GM12891 (cell line): ENCODE measurements at regions not wholly inside any gene's neighbourhood (a gene's known extent, or its start where the extent isn't known, plus 50 kb on each side); places are given as distances from the start of the nearest gene placed in this dataset.
"Not testable (repeated sequence)": the region's sequence is repeated elsewhere in the genome, so short reads cannot be mapped to it uniquely, and the experiment has no call there.

Experiments
- DNase-seq: peaks from one replicate; pipeline ENCODE4 v3.0.0; 2011; ENCODE audit warnings: low spot score; ENCODE audit not compliant: insufficient read length
- FAIRE-seq: peaks from 2 replicates; lab custom pipeline; 2011; peaks lifted over from hg19 to GRCh38; lab: Jason Lieb, UNC
- PAX5 ChIP-seq: IDR thresholded peaks from 2 replicates; pipeline ENCODE4 v1.6.1; 2011; ENCODE audit warnings: low read length, moderate library complexity, mild to moderate bottlenecking; ENCODE audit not compliant: insufficient read depth, severe bottlenecking
- POLR2A ChIP-seq: IDR thresholded peaks from 2 replicates; pipeline ENCODE4 v1.6.1; 2011; ENCODE audit warnings: low read depth, low read length, control low read depth
- POLR2AphosphoS5 ChIP-seq: IDR thresholded peaks from 2 replicates; pipeline ENCODE4 v1.6.1; 2011; ENCODE audit warnings: low read depth, low read length, control low read depth
- POU2F2 ChIP-seq: IDR thresholded peaks from 2 replicates; pipeline ENCODE4 v1.6.1; 2011; ENCODE audit warnings: low read depth, mild to moderate bottlenecking, control low read depth, low read length, moderate library complexity
- SPI1 ChIP-seq: IDR thresholded peaks from 2 replicates; pipeline ENCODE4 v1.6.1; 2011; ENCODE audit warnings: low read depth, low read length, control low read depth
- TAF1 ChIP-seq: IDR thresholded peaks from 2 replicates; pipeline ENCODE4 v1.6.1; 2011; ENCODE audit warnings: low read depth, low read length, control low read depth

GRCh38 chr21:32844076-32844475 lies 72.5 kb upstream of the PAXBP1 start:
- DNase-seq, result no peak
- TF ChIP-seq POLR2A, result no peak
- TF ChIP-seq POU2F2, result no peak
- no peak for TF ChIP-seq POLR2AphosphoS5
- TF ChIP-seq TAF1, result no peak
- TF ChIP-seq PAX5, result no peak
- TF ChIP-seq SPI1, result no peak
- FAIRE-seq, result no peak

- DNase-seq, result no peak
- no peak for FAIRE-seq
- TF ChIP-seq SPI1, result no peak
- TF ChIP-seq POLR2AphosphoS5, result no peak
- no peak for TF ChIP-seq TAF1
- TF ChIP-seq PAX5, result no peak
- no peak for TF ChIP-seq POLR2A
- TF ChIP-seq POU2F2, result no peak
Measured at GRCh38 chr21:32844653-32845436, 73.3 kb upstream of the PAXBP1 start.

- FAIRE-seq (no peak), DNase-seq (no peak)
- no peak for TF ChIP-seq POLR2AphosphoS5
- TF ChIP-seq PAX5, result no peak
- TF ChIP-seq SPI1, result no peak
- TF ChIP-seq POLR2A, result no peak
- TF ChIP-seq POU2F2, result no peak
- no peak for TF ChIP-seq TAF1
Measured at GRCh38 chr21:32858628-32859027, 87.1 kb upstream of the PAXBP1 start.

GRCh38 chr21:32860399-32860798 lies 88.8 kb upstream of the PAXBP1 start:
- DNase-seq (no peak), FAIRE-seq (no peak)
- TF ChIP-seq POLR2AphosphoS5, result no peak
- TF ChIP-seq POU2F2, result no peak
- no peak for TF ChIP-seq POLR2A
- no peak for TF ChIP-seq TAF1
- no peak for TF ChIP-seq PAX5
- TF ChIP-seq SPI1, result no peak

GRCh38 chr21:32861866-32862265 lies 90.3 kb upstream of the PAXBP1 start:
- no peak for FAIRE-seq
- TF ChIP-seq PAX5 (no peak), POU2F2 (no peak), POLR2AphosphoS5 (no peak), POLR2A (no peak), SPI1 (no peak), TAF1 (no peak)
- DNase-seq, result no peak

- FAIRE-seq, result no peak
- TF ChIP-seq PAX5 (no peak), SPI1 (no peak), TAF1 (no peak), POU2F2 (no peak), POLR2AphosphoS5 (no peak), POLR2A (no peak)
- DNase-seq, result no peak
Measured at GRCh38 chr21:32867597-32867996, 96.0 kb upstream of the PAXBP1 start.

GRCh38 chr21:32868631-32869454 lies 97.3 kb upstream of the PAXBP1 start:
- TF ChIP-seq POLR2A, result no peak
- TF ChIP-seq TAF1, result no peak
- no peak for TF ChIP-seq SPI1
- no peak for TF ChIP-seq POU2F2
- no peak for TF ChIP-seq POLR2AphosphoS5
- TF ChIP-seq PAX5, result no peak
- FAIRE-seq, result no peak

GRCh38 chr21:32869459-32869858 lies 97.9 kb upstream of the PAXBP1 start:
- FAIRE-seq (no peak), DNase-seq (no peak)
- TF ChIP-seq POLR2AphosphoS5 (no peak), PAX5 (no peak), POU2F2 (no peak), SPI1 (no peak), POLR2A (no peak), TAF1 (no peak)

More at GRCh38 chr21:32868631-32869454, 97.3 kb upstream of the PAXBP1 start:
- no peak for DNase-seq

GRCh38 chr21:32876426-32876825 lies 104.9 kb upstream of the PAXBP1 start:
- DNase-seq, result no peak
- FAIRE-seq, result no peak
- no peak for TF ChIP-seq PAX5
- no peak for TF ChIP-seq SPI1
- TF ChIP-seq TAF1, result no peak
- TF ChIP-seq POLR2A, result no peak
- TF ChIP-seq POU2F2, result no peak

- not testable (repeated sequence) for FAIRE-seq, DNase-seq
Measured at GRCh38 chr21:32877888-32878287, 106.3 kb upstream of the PAXBP1 start.

- FAIRE-seq, result no peak
- TF ChIP-seq SPI1, result peak; percentile 42
- no peak for TF ChIP-seq TAF1
- DNase-seq, result no peak
Measured at GRCh38 chr21:32878661-32879060, 107.1 kb upstream of the PAXBP1 start.
